ENCODE measurements at regions not wholly inside any gene's neighbourhood (a gene's known extent, or its start where the extent isn't known, plus 50 kb on each side); places are given as distances from the start of the nearest gene placed in this dataset.

- Histone ChIP-seq H3K4me3 (no peak overlapping the region), H3K36me3 (no peaks in the 10 kb centered on the region), H3K4me1 (no peaks in the 10 kb centered on the region), H3K27ac (no peak overlapping the region), H3K27me3 (peaks cover 0 to 32% (median 16%) of the 10 kb centered on the region in 7 donors), H3K9me3 (no peaks in the 10 kb centered on the region)
- no peak for ATAC-seq
- no peak for DNase-seq
- TF ChIP-seq, protein P1, sequence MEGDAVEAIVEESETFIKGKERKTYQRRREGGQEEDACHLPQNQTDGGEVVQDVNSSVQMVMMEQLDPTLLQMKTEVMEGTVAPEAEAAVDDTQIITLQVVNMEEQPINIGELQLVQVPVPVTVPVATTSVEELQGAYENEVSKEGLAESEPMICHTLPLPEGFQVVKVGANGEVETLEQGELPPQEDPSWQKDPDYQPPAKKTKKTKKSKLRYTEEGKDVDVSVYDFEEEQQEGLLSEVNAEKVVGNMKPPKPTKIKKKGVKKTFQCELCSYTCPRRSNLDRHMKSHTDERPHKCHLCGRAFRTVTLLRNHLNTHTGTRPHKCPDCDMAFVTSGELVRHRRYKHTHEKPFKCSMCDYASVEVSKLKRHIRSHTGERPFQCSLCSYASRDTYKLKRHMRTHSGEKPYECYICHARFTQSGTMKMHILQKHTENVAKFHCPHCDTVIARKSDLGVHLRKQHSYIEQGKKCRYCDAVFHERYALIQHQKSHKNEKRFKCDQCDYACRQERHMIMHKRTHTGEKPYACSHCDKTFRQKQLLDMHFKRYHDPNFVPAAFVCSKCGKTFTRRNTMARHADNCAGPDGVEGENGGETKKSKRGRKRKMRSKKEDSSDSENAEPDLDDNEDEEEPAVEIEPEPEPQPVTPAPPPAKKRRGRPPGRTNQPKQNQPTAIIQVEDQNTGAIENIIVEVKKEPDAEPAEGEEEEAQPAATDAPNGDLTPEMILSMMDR (IDR thresholded peaks at IDR 0.05), result no peak
- 81 to 83% methylated on average over 15 of the region's 15 CpGs for WGBS, 2 donors
- intact Hi-C loops (cut with DNase I), result no loop called here
These were observed 105.1 kb upstream of the TTC34 start for GRCh38 chr1:2906620-2907019.

- ATAC-seq, result no peak
- no peak for DNase-seq
- no peaks in the 10 kb centered on the region for H3K9me3 ChIP-seq
- intact Hi-C loops (cut with DNase I), result no loop called here
- no peak overlapping the region for H3K27ac ChIP-seq
- H3K4me1 ChIP-seq, result no peaks in the 10 kb centered on the region
- WGBS, 2 donors, result 90% methylated on average over 16 of the region's 16 CpGs
- peaks cover 0 to 30% (median 16%) of the 10 kb centered on the region in 7 donors for H3K27me3 ChIP-seq
- H3K36me3 ChIP-seq, result no peaks in the 10 kb centered on the region
- H3K4me3 ChIP-seq, result no peak overlapping the region
- TF ChIP-seq, protein P1 (IDR thresholded peaks at IDR 0.05), result no peak
These were observed 105.6 kb upstream of the TTC34 start for GRCh38 chr1:2907051-2907450.

DNA sequence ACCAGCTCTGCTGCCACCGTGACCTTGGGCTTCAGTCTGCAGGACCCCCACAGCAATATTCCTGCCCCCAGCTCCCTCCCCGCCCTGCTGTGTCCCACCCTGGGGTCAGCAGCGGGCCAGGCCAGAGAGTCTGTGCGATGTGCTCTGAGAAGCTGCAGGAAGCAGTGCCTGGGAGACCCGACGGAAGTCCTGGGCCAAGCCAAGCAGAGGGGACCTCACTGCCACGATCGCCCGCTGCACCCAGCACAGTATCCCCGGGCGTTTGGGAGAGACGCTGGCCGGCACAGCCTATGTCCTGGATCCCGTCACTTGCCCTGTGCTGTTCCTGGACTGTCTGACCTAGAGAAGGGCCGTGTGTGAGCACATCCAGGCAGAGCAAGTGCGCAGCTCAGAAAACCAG is 106.6 kb upstream of the TTC34 start:
- no peak overlapping the region for H3K27ac ChIP-seq
- H3K4me1 ChIP-seq, result no peaks in the 10 kb centered on the region
- no peak for ATAC-seq
- intact Hi-C loops (cut with DNase I), result no loop called here
- H3K27me3 ChIP-seq, result peaks cover 0 to 31% (median 16%) of the 10 kb centered on the region in 7 donors
- TF ChIP-seq, protein P1 (IDR thresholded peaks at IDR 0.05), result no peak
- H3K36me3 ChIP-seq, result no peaks in the 10 kb centered on the region
- no peak overlapping the region for H3K4me3 ChIP-seq
- no peak for DNase-seq
- 81 to 85% methylated on average over 15 to 16 of the region's 16 CpGs for WGBS, 2 donors
- H3K9me3 ChIP-seq, result no peaks in the 10 kb centered on the region

DNA sequence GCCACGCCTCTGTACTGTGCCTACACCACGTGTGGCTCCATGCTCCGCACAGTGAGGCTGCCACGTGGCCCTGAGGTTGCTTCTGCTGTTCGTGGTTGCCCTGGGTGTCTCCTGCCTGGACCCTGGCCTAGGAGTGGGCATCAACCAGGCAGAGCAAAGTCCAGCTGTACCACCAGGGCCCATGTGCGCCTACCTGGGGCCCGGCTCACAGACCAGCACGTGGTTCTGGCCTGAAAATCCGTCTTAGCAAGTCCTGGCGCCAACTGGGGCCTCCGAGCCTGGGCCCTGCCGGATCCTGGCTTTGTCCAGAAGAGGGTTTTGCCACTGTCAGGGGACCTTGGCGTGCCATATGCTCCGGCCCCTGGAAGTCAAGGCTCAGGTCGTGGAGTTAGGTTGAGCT is 107.1 kb upstream of the TTC34 start:
- Histone ChIP-seq H3K27ac (no peak overlapping the region), H3K36me3 (no peaks in the 10 kb centered on the region), H3K27me3 (peaks cover 0 to 31% (median 16%) of the 10 kb centered on the region in 7 donors), H3K9me3 (no peaks in the 10 kb centered on the region), H3K4me3 (no peak overlapping the region), H3K4me1 (no peaks in the 10 kb centered on the region)
- intact Hi-C loops (cut with DNase I), result no loop called here
- DNase-seq (no peak), ATAC-seq (no peak)
- TF ChIP-seq, protein P1 (IDR thresholded peaks at IDR 0.05), result no peak
- WGBS, 2 donors, result 71 to 82% methylated on average over 15 of the region's 15 CpGs
